Activated T-cell treated with anti-CD3 and anti-CD28 coated beads, Interleukin-2, amount 50 U/mL, for 48 hours (primary cell): ENCODE measurements at regions not wholly inside any gene's neighbourhood (a gene's known extent, or its start where the extent isn't known, plus 50 kb on each side); places are given as distances from the start of the nearest gene placed in this dataset.

ENCODE experiments used
- DNase-seq, 2 experiments: peaks; one replicate each; pipeline ENCODE4 v3.0.0-alpha.2; 2020

DNA sequence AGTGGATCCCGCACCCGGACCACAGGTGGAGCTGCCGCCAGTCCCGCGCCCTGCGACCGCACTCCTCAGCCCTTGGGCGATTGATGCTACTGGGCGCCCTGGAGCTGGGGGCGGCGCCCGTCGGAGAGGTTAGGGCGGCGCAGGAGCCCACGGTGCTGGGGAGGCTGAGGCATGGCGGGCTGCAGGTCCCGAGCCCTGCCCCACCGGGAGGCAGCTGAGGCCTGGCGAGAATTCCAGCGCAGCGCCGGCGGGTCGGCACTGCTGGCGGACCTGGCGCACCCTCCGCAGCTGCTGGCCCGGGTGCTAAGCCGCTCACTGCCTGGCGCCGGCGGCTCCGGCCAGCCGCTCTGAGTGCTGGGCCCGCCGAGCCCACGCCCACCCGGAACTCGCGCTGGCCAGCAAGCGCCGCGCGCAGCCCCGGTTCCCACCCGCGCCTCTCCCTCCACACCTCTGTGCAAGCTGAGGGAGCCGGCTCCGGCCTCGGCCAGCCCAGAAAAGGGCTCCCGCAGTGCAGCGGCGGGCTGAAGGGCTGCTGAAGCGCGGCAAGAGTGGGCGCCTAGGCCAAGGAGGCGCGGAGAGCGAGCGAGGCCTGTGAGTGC, 1256.5 kb downstream of the STIM2 start:
- DNase-seq: no peak

- no peak for DNase-seq
These were observed 1285.5 kb downstream of the STIM2 start for GRCh38 chr4:28146191-28146590.

DNA sequence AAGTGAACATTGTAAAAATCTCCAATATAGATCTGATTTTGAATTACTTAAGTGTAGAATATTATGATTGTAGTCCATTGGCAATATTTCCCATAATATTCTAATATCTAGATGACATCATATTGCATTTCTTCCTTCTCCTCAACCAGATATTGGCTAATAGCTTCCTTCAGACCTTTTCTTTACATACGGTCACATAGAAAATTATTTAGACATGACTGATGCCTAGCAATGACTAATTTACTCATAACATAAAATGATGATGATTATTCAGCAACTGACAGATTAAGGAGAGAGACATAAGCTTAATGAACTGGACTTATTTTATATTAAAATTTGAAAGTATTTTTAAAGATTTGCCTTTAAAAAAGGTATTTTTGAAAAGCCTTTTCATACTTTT, 1287.6 kb downstream of the STIM2 start:
- DNase-seq: no peak

GRCh38 chr4:28149762-28150161, 1289.1 kb downstream of the STIM2 start:
- DNase-seq: no peak

DNA sequence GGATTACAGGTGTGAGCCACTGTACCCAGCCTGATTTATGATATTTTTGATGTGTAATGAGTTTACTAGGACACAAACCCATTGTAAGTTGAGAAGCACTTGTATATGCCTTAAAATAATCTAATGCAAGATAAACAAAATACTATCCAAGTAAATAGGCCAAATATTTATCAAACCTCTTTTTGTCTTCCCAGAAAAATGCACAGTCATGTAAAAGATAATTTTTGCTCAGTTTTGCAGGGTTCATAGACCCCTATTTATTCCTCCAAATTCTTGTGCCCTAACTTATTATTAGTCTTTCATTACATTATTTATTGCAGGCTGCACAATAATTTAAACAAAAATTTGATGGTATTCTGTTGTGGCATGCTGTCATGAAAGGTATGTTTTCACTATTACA, 1290.7 kb downstream of the STIM2 start:
- DNase-seq: no peak

DNA sequence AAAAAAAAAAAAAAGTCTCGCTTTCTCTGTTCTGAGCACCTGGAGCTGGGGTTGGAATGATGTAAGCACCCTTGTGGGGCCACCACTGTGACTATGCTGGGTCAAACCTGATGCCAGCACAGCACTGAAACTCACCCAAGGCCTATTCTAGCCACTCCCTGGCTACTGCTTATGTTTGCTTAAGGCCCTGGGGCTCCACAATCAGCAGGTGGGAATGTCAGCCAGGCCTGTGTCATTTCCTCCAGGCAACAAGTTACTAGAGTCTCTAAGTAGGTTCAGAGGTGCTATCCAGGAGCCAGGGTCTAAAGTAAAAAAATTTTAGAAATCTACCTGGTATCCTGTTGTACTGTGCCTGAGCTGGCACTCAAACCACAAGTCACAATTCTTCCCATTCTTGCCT, 1306.8 kb downstream of the STIM2 start:
- DNase-seq: no peak

DNA sequence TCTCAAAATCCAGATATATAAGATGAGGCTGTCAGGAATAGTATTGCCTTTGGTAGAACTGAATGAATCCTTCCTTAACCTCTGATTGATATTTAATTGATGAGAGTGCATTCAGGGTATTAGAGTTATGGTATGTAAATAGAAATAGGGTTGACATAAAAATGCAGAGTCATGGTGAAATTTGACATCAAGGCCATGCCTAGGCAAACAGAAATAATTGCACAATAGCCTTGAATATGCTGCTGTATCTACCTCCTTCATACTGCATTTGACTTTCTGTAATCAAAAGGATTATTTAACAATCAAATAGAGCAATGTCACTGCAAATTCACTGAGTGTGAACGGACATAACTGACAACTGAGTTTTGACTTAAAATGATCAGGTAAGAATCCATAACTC, 1316.3 kb downstream of the STIM2 start:
- DNase-seq: no peak

DNA sequence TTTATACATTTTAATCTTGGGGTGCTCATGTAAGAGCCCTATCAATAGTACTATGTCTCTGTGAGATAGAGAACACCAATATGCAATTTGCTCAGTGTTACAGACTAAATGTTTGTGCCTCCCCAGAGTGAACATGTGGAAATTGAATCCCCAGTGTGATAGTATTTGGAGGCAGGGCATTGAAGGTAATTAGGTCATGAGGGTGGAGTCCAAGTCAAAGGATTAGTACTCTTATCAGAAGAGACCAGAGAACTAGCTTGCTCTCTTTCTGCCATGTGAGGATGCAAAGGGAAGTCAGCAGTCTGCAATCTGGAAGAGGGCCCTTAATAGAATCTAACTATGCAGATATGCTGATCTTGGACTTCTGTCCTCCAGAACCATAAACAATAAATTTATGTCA, 1317.0 kb downstream of the STIM2 start:
- DNase-seq: no peak

- no peak for DNase-seq
These were observed 1318.5 kb downstream of the STIM2 start for GRCh38 chr4:28179126-28179525.

- no peak for DNase-seq
These were observed 1348.8 kb downstream of the STIM2 start for GRCh38 chr4:28209371-28209924.

- DNase-seq: no peak
These were observed 1351.2 kb downstream of the STIM2 start for GRCh38 chr4:28211676-28212470.

GRCh38 chr4:28221536-28221935, 1360.9 kb downstream of the STIM2 start:
- no peak for DNase-seq

- DNase-seq: no peak
These were observed 1364.4 kb downstream of the STIM2 start for GRCh38 chr4:28225050-28225449.

- no peak for DNase-seq
These were observed 1365.2 kb downstream of the STIM2 start for GRCh38 chr4:28225689-28226353.

DNA sequence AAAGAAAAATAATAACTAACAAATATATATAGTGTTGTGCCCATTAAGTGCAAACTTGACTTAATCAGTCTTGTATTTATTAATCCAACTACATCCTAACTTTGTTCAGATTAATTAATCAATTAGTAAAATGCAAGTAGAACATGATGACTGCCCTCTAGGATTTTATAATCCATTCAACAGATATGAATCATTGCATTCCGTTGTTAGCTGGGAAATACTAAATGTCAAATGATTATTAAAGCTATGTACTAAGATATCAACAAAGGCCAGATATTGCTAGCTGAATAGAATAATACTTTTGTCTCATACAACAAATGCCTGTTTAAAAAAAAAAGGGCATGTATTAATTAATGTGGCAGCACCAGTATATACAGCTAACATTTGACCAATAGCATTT, 1366.3 kb downstream of the STIM2 start:
- no peak for DNase-seq

DNA sequence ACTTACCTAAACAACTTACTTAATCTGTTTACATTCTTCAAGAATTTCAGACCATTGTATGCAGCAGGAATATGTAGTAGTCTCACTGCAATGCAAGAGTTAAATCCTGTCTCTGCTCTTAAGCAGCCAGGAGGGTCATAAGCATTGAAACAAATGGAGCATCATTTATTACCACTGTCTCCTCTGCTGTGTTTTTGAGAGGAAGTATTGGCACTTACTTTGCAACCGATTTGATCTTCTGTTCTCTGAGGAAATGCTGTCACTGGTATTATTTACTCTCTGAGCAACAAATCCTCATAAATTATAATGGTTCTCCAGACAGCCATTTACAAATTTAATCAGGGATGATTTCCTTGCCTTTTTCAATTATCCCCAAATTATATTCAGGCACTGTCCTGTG, 1367.1 kb downstream of the STIM2 start:
- no peak for DNase-seq

- DNase-seq: no peak
These were observed 1368.2 kb downstream of the STIM2 start for GRCh38 chr4:28228561-28229491.

DNA sequence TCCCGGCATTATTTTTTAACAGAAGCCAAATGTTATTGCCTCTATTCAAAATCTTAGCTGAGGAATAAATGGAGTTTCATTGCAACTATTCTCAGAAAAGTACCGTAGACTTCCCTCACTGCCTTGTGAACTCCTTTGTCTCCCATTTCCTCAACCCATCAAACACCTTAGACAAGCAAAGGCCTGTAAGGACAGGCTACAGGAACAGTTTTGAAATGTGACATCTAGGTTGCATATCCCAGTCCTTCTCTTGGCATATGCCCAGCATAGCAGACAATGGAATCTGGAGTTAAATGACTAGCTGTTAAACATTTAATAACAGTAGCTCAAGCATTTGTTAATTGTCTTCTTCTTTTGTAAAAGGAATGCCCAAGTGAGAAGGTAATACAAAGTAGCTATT, 1371.7 kb downstream of the STIM2 start:
- no peak for DNase-seq

DNA sequence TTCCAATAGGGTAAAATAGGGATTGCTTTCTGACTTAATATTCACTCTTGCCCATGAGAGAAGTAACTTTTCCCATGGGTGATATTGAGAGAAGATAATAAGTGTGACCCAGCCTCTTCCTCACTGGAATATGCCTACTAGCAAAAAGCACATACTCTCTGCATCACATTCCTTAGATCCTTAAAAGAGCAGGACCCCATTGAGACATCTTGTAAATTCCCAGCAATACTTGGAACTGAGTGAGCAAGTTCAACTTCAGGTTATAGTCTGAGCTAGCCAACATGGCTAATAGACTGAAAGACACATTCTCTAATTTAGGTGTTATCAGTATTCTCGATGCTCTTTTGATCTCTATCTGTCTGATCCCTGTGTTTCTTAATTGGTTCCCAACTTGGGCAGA, 1372.3 kb downstream of the STIM2 start:
- no peak for DNase-seq

DNA sequence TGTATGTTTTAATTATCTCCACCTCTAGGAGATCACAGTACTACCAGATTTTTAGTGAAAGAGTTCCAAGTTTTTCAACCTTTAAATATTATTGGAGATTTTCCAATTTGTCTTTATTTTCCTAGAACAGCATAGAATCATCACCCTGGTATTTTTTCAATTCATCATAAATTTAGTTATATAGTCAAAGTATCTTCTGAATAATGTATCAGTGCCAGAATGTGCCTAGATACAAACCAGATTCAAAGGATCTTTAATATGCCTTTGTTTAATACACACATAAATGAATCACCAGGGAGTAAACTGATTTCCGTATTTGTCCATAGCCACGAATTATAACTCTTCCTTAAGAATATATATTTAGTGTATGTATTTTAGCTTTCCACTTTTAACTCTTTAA, 1373.1 kb downstream of the STIM2 start:
- no peak for DNase-seq

- no peak for DNase-seq
These were observed 1378.2 kb downstream of the STIM2 start for GRCh38 chr4:28238876-28239275.

- no peak for DNase-seq
These were observed 1380.4 kb downstream of the STIM2 start for GRCh38 chr4:28241021-28241420.

DNA sequence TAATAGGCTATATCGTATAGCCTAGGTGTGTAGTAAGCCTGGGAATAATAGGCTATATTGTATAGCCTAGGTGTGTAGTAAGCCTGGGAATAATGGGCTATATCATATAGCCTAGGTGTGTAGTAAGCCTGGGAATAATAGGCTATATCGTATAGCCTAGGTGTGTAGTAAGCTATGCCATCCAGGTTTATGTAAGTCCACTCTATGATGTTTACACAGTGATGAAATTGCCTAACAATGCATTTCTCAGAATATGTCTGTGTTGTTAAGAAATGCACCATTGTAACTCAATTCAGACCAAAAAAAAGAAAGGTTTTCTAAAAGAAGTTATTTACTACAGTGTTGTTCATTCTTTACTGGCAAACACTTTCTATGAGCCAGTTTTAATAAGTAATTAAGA, 1387.2 kb downstream of the STIM2 start:
- no peak for DNase-seq
